ENCODE measurements at regions not wholly inside any gene's neighbourhood (a gene's known extent, or its start where the extent isn't known, plus 50 kb on each side); places are given as distances from the start of the nearest gene placed in this dataset.

DNA sequence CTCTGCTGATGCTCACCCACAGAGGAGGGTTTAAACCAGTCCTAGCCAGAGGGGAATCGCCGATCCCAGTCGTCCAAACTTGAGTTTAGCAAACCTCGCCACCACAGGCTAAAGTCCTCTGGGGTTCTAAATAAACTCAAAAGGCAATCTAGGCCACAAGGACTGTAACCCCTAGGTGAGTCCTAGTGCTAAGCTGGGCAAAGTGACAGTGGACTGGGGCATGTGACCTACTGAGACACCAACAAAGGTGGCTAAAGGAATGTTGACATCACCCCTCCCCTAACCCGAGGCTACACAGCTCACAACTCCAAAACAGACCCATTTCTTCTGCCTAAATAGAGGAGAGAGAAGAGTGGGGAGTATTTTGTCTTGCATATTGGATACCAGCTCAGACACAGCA lies 142.8 kb upstream of the PRDX4 start:
- DNase-seq (ENCODE audit: low spot score in 2 of 2) = no peak
- no peak for TF ChIP-seq POLR2AphosphoS5 (IDR thresholded peaks at IDR 0.05)
- TF ChIP-seq, protein P1, sequence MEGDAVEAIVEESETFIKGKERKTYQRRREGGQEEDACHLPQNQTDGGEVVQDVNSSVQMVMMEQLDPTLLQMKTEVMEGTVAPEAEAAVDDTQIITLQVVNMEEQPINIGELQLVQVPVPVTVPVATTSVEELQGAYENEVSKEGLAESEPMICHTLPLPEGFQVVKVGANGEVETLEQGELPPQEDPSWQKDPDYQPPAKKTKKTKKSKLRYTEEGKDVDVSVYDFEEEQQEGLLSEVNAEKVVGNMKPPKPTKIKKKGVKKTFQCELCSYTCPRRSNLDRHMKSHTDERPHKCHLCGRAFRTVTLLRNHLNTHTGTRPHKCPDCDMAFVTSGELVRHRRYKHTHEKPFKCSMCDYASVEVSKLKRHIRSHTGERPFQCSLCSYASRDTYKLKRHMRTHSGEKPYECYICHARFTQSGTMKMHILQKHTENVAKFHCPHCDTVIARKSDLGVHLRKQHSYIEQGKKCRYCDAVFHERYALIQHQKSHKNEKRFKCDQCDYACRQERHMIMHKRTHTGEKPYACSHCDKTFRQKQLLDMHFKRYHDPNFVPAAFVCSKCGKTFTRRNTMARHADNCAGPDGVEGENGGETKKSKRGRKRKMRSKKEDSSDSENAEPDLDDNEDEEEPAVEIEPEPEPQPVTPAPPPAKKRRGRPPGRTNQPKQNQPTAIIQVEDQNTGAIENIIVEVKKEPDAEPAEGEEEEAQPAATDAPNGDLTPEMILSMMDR (IDR thresholded peaks at IDR 0.05) = no peak
- no peak for TF ChIP-seq POLR2A (IDR thresholded peaks at IDR 0.05)
- Histone ChIP-seq H3K4me3 (no peak overlapping the region), H3K9me3 (peaks cover 0 to 3% of the 10 kb centered on the region in 2 donors), H3K36me3 (no peaks in the 10 kb centered on the region), H3K4me1 (no peaks in the 10 kb centered on the region), H3K27ac (no peak overlapping the region), H3K27me3 (peaks cover 0 to 14% of the 10 kb centered on the region in 2 donors)
- intact Hi-C loops (cut with DNase I; ENCODE audit: low total_unique reads) = no loop called here

DNA sequence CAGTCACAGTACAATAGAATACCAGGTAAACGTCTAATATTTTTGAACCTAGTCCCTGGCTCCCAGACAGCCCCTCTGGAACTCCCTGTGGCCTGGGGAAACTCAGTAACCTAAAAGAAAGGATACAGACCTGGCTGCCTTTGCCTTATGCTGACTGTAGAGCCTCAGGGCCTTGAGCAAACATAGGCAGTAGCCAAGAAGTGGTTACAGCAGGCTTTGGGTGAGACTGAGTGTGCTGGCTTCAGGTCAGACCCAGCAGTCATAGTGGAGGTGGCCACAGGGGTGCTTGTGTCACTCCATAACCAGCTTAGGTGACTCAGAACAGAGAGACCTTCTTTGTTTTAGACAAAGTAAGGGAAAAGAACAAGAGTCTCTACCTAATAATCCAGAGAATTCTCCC lies 141.8 kb upstream of the PRDX4 start:
- Histone ChIP-seq H3K36me3 (no peaks in the 10 kb centered on the region), H3K4me1 (no peaks in the 10 kb centered on the region), H3K27me3 (peaks cover 0 to 14% of the 10 kb centered on the region in 2 donors), H3K27ac (peak overlapping the region; percentile 22 to 38), H3K4me3 (no peak overlapping the region), H3K9me3 (peaks cover 0 to 3% of the 10 kb centered on the region in 2 donors)
- TF ChIP-seq POLR2A (IDR thresholded peaks at IDR 0.05) (no peak), POLR2AphosphoS5 (IDR thresholded peaks at IDR 0.05) (no peak)
- TF ChIP-seq, protein P1 (IDR thresholded peaks at IDR 0.05) = no peak
- peak; percentile 50 to 52 for DNase-seq (ENCODE audit: low spot score in 2 of 2)
- intact Hi-C loops (cut with DNase I; ENCODE audit: low total_unique reads) = no loop called here

GRCh38 chrX:23540532-23540931 lies 126.8 kb upstream of the PRDX4 start:
- Histone ChIP-seq H3K27ac (no peak overlapping the region), H3K36me3 (no peaks in the 10 kb centered on the region), H3K9me3 (peaks cover under 1 to 8% of the 10 kb centered on the region in 2 donors), H3K4me3 (no peak overlapping the region), H3K27me3 (no peaks in the 10 kb centered on the region), H3K4me1 (no peaks in the 10 kb centered on the region)
- no peak for DNase-seq (ENCODE audit: low spot score in 2 of 2)
- intact Hi-C loops (cut with DNase I; ENCODE audit: low total_unique reads) = no loop called here
- TF ChIP-seq POLR2A (IDR thresholded peaks at IDR 0.05) (no peak), POLR2AphosphoS5 (IDR thresholded peaks at IDR 0.05) (no peak)
- TF ChIP-seq, protein P1 (IDR thresholded peaks at IDR 0.05) = no peak

DNA sequence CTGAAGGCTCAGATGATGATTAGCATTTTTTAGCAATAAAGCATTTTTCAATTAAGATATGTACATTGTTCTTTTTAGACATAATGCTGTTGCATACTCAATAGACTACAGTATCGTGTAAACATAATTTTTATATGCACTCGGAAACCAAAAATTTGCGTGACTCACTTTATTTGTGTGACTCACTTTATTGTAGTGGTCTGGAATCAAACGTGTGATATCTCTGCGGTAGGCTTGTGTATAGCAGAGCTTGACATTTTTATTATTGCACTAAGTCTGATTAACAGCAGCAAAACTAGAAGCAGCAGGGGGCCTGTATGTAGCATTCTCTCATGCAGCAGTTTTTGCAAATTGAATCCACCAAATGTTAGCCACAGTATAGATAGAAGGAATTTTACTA lies 119.1 kb upstream of the PRDX4 start:
- Histone ChIP-seq H3K4me3 (no peak overlapping the region), H3K36me3 (no peaks in the 10 kb centered on the region), H3K4me1 (no peaks in the 10 kb centered on the region), H3K9me3 (peaks cover 4 to 5% of the 10 kb centered on the region in 2 donors), H3K27me3 (peaks cover 0 to 7% of the 10 kb centered on the region in 2 donors), H3K27ac (no peak overlapping the region)
- no peak for DNase-seq (ENCODE audit: low spot score in 2 of 2)
- intact Hi-C loops (cut with DNase I; ENCODE audit: low total_unique reads) = no loop called here
- TF ChIP-seq, protein P1 (IDR thresholded peaks at IDR 0.05) = no peak
- no peak for TF ChIP-seq POLR2A (IDR thresholded peaks at IDR 0.05)
- no peak for TF ChIP-seq POLR2AphosphoS5 (IDR thresholded peaks at IDR 0.05)

DNA sequence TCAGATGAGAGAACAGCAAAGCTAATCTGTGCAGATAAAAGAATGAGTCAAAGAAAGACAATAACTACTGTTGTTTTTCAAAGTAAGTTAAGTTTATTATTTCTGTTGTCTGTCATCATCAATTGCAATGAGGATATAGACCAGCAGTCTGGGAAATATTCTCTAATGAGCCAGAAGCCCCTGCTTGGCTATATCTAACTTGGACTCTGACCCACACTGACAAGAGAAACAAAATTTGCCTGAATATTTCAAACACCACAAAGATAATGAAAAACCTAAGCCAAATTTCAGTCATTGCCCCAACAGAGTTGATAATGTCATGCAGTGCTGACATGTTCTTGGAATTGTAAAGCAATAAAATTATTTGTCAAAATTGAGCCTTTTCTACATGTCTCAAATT lies 115.0 kb upstream of the PRDX4 start:
- Histone ChIP-seq H3K4me1 (no peaks in the 10 kb centered on the region), H3K27me3 (peaks cover 0 to 13% of the 10 kb centered on the region in 2 donors), H3K9me3 (peaks cover 9 to 12% of the 10 kb centered on the region in 2 donors), H3K27ac (no peak overlapping the region), H3K4me3 (no peak overlapping the region), H3K36me3 (no peaks in the 10 kb centered on the region)
- TF ChIP-seq POLR2AphosphoS5 (IDR thresholded peaks at IDR 0.05) (no peak), POLR2A (IDR thresholded peaks at IDR 0.05) (no peak)
- TF ChIP-seq, protein P1 (IDR thresholded peaks at IDR 0.05) = no peak
- no peak for DNase-seq (ENCODE audit: low spot score in 2 of 2)
- intact Hi-C loops (cut with DNase I; ENCODE audit: low total_unique reads) = no loop called here

Measured in breast epithelium (tissue), 4 donors.